ENCODE measurements at regions not wholly inside any gene's neighbourhood (a gene's known extent, or its start where the extent isn't known, plus 50 kb on each side); places are given as distances from the start of the nearest gene placed in this dataset.

DNA sequence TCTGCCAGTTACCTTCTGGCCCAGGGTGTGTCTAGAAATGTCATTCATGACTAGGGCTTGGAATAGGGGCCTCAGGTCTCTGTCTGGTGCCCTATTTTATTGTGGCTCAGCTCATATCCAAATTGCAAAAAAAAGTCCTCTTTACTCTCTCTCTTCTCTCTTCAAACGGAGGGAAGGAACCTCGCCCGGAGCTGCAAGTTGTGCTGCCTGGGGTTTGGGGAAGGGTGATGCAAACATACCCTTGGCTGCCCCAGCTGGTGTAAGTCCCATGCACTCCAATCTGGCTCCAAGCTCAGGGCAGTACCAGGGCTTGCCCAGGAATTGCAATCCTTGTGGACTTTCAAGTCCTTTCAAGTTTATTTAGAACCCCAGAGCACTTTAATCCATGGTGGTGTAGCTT is 549.6 kb downstream of the PCDH17 start:
- no peak for TF ChIP-seq CTCF (IDR thresholded peaks at IDR 0.05)
- no peak for TF ChIP-seq POLR2A (IDR thresholded peaks at IDR 0.05; ENCODE audit: low read depth)
